ENCODE measurements at regions not wholly inside any gene's neighbourhood (a gene's known extent, or its start where the extent isn't known, plus 50 kb on each side); places are given as distances from the start of the nearest gene placed in this dataset.
A peak's percentile ranks its signal among the peaks of the same experiment; 100 is the strongest.

GRCh38 chr7:86243171-86243570, 400.5 kb upstream of the GRM3 start:
- DNase-seq, result no peak
- in situ Hi-C loops (cut with HindIII; ENCODE audit: low pct_ligation_motif_present, low pct_unique_long_range_greater_than_20kb, low sequenced_read_pairs), result no loop called here

DNA sequence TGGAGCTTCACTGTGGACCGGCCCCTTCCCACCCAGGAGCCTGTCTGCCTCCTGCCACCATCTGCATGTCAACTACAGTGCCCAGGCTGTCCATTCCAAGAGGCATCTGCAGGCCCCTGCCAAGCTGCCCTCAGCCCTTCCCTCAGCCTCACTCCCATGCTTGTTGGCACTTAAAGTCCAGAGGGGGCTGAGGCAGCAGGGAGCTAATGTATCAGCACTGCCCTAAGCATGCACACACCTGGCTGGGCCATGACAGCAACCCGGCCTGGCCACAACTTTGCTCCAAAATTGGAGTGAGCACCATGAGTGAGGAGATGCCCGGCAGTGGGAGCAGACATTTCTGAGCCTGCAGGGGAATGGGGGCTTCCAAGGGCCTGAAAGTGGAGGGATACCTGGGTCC, 417.5 kb upstream of the GRM3 start:
- in situ Hi-C loops (cut with HindIII; ENCODE audit: low pct_ligation_motif_present, low pct_unique_long_range_greater_than_20kb, low sequenced_read_pairs), result no loop called here
- no peak for DNase-seq

GRCh38 chr7:86222806-86223205, 420.9 kb upstream of the GRM3 start:
- in situ Hi-C loops (cut with HindIII; ENCODE audit: low pct_ligation_motif_present, low pct_unique_long_range_greater_than_20kb, low sequenced_read_pairs), result no loop called here
- no peak for DNase-seq

DNA sequence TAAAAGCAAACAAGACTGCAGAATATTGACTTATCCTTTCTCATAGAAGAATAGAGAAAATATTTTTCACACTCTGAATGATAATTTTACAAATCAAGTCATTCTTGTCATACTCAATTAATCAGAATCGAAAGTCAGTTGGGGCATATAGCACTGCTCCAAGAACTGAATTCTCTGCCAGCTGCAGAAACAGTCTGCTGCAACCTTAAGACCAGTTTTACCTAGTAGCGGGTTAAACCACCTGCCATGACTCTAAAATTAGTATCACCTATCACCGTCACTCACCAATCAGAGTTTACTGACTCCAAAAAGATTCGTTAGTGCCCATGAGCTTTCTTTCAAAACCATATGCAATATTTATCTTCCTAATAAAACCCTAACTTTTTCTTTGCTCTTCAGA, 429.0 kb upstream of the GRM3 start:
- in situ Hi-C loops (cut with HindIII; ENCODE audit: low pct_ligation_motif_present, low pct_unique_long_range_greater_than_20kb, low sequenced_read_pairs), result no loop called here
- no peak for DNase-seq

GRCh38 chr7:86212976-86213375, 430.7 kb upstream of the GRM3 start:
- DNase-seq, result no peak
- in situ Hi-C loops (cut with HindIII; ENCODE audit: low pct_ligation_motif_present, low pct_unique_long_range_greater_than_20kb, low sequenced_read_pairs), result no loop called here

GRCh38 chr7:86209036-86209435, 434.7 kb upstream of the GRM3 start:
- in situ Hi-C loops (cut with HindIII; ENCODE audit: low pct_ligation_motif_present, low pct_unique_long_range_greater_than_20kb, low sequenced_read_pairs), result no loop called here
- DNase-seq, result no peak

GRCh38 chr7:86207740-86208139, 436.0 kb upstream of the GRM3 start:
- no peak for DNase-seq
- in situ Hi-C loops (cut with HindIII; ENCODE audit: low pct_ligation_motif_present, low pct_unique_long_range_greater_than_20kb, low sequenced_read_pairs), result no loop called here

GRCh38 chr7:86202833-86203232, 440.9 kb upstream of the GRM3 start:
- no peak for DNase-seq
- in situ Hi-C loops (cut with HindIII; ENCODE audit: low pct_ligation_motif_present, low pct_unique_long_range_greater_than_20kb, low sequenced_read_pairs), result no loop called here

DNA sequence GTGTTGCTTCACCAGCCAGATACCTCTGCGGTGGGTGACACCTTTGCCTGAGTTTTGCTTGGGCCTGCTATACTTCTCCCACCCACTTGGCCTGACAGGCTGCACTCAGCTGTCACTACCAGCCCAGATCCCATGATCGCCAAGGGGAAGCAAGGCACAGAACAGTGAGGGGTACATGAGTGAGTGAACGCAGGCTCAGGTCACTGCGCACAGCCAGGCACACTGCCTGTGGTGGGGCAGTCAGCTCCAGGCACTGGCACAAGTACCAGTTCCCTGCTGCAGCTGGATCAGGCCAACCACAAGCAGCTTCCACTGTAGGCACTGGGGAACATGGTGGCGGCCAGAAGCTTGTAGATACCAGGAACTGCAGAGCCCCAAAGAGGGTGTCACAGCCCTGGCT, 441.9 kb upstream of the GRM3 start:
- in situ Hi-C loops (cut with HindIII; ENCODE audit: low pct_ligation_motif_present, low pct_unique_long_range_greater_than_20kb, low sequenced_read_pairs), result no loop called here

DNA sequence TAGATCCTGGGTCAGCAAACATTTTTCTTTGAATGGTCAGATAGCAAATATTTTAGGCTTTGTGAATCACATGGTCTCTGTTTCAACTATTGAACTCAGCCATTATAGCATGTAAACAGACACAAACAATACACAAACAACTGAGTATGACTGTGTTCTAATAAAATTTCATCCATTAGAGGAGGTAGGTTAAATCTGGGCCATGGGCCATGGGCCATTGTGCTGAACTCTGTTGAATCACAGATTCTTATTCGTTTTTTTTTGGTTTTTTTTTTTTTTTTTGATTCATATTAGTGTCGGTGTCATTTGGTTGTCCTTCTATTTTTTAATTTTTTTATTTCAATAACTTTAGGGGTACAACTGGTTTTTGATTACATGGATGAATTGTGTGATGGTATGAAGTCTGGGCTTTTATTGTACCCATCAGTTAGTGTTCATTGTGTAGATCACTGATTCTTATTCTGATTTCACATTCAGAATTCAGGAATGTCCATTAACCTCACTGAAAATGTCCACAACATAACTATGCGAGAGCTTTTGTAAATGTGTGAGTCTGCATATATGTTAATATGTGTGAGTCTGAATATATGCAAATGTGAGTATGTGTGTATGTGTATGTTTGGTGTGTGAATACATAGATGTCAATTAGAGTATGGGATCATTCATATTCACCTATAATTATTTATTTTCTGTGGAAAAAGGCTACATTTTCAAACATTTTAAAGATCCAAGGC, 443.7 kb upstream of the GRM3 start:
- no peak for DNase-seq
- in situ Hi-C loops (cut with HindIII; ENCODE audit: low pct_ligation_motif_present, low pct_unique_long_range_greater_than_20kb, low sequenced_read_pairs), result no loop called here

More for the DNA sequence above, 441.9 kb upstream of the GRM3 start:
- DNase-seq, result no peak

DNA sequence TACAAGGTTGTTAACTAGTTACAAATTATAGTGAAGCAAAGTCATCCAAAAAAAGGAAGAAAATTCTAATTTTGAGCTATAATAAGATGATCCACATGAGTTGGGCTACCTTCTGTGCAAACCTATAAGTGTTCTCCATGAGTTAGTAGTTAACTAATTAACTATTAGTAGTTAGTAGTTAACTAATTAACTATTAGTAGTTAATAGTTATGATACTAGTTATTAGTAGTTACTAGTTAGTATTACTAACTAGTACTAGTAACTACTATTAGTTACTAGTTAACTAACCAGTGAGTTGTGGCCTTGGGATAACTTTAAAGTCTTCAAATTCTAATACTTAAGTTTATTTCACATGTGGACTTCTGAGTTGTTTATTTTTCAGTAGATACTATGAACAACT, 453.4 kb upstream of the GRM3 start:
- DNase-seq, result no peak
- in situ Hi-C loops (cut with HindIII; ENCODE audit: low pct_ligation_motif_present, low pct_unique_long_range_greater_than_20kb, low sequenced_read_pairs), result no loop called here

GRCh38 chr7:86181474-86181873, 462.2 kb upstream of the GRM3 start:
- no peak for DNase-seq
- in situ Hi-C loops (cut with HindIII; ENCODE audit: low pct_ligation_motif_present, low pct_unique_long_range_greater_than_20kb, low sequenced_read_pairs), result no loop called here

DNA sequence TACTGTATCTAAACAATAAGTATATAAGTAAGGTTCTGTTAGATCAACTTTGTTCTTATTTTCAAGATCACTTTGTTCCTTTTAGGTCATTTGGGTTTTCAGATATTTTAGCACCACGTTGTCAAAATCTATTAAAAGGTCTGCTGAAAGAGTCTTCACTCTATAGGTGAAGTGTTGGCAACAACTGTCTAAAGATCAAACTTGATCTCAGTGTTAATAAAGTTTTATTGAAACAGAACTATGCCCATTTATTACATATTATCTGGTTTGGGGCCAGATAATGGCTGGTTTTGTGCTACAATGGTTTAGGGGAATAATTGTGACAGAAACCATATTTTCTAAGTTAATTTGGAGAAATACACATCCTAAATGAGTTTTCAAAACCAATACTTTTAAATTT, 478.9 kb upstream of the GRM3 start:
- in situ Hi-C loops (cut with HindIII; ENCODE audit: low pct_ligation_motif_present, low pct_unique_long_range_greater_than_20kb, low sequenced_read_pairs), result no loop called here
- DNase-seq, result no peak

DNA sequence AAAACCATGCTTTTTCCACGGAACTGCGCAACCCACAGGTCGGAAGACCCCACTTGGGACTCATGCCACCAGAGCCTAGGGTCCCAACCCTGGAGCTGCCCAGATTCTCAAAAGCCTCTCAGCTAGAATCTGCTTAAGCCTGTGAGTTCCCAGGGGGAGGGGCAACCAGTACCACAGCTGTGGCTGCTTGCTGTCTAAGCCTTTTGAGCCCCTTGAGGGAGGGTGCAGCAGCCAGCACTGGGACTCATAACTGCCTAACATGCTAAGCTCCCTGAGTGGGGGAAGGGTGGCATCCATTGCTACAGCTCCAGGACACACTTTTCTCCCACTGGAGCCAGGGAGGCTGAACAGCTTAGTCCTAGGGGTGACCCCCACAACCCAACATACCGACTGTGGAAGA, 485.6 kb upstream of the GRM3 start:
- no peak for DNase-seq
- in situ Hi-C loops (cut with HindIII; ENCODE audit: low pct_ligation_motif_present, low pct_unique_long_range_greater_than_20kb, low sequenced_read_pairs), result no loop called here

DNA sequence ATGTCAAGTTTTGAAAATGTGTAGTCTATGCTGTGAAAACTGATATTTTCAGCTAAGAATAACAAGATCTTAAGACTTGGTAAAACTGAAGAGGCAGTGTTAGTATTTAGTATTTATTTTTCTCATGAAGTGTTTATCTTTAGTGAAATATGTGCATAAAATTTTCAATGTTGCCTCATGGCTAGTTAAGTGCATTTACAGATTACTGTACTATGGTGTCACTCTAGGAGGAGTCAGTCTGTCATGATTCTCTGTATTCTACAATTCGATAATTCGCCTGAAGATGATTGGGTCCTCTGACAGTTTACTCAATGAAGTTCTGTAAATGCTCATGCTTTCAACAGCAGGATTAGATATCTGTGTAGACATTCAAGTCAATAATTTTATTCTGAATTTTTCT, 488.1 kb upstream of the GRM3 start:
- no peak for DNase-seq
- in situ Hi-C loops (cut with HindIII; ENCODE audit: low pct_ligation_motif_present, low pct_unique_long_range_greater_than_20kb, low sequenced_read_pairs), result no loop called here

GRCh38 chr7:86152926-86153325, 490.8 kb upstream of the GRM3 start:
- in situ Hi-C loops (cut with HindIII; ENCODE audit: low pct_ligation_motif_present, low pct_unique_long_range_greater_than_20kb, low sequenced_read_pairs), result no loop called here

GRCh38 chr7:86149024-86149665, 494.6 kb upstream of the GRM3 start:
- in situ Hi-C loops (cut with HindIII; ENCODE audit: low pct_ligation_motif_present, low pct_unique_long_range_greater_than_20kb, low sequenced_read_pairs), result no loop called here
- peak; percentile 3 for DNase-seq

More at GRCh38 chr7:86152926-86153325, 490.8 kb upstream of the GRM3 start:
- no peak for DNase-seq

- DNase-seq, result no peak
- in situ Hi-C loops (cut with HindIII; ENCODE audit: low pct_ligation_motif_present, low pct_unique_long_range_greater_than_20kb, low sequenced_read_pairs), result no loop called here
Observed at GRCh38 chr7:86148501-86148900, 495.2 kb upstream of the GRM3 start.

DNA sequence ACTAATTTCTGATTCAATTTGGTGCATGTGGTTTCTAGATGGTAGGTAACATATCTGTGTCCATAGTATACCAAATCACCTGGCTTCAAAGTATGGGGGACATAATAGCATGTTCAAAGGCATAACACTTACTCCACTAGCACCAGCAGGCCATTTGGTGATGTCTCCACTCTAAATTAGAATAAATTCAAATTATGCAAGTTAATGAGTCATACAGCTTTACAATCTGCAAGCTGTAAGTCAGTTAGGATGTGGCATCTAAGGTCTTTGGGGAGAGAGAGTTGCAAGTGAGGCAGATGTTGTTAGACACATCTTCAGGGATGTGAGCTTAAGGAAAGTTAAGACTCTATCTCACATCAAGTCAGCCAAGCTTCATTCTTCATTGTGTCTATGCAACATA, 506.4 kb upstream of the GRM3 start:
- DNase-seq, result no peak
- in situ Hi-C loops (cut with HindIII; ENCODE audit: low pct_ligation_motif_present, low pct_unique_long_range_greater_than_20kb, low sequenced_read_pairs), result no loop called here

DNA sequence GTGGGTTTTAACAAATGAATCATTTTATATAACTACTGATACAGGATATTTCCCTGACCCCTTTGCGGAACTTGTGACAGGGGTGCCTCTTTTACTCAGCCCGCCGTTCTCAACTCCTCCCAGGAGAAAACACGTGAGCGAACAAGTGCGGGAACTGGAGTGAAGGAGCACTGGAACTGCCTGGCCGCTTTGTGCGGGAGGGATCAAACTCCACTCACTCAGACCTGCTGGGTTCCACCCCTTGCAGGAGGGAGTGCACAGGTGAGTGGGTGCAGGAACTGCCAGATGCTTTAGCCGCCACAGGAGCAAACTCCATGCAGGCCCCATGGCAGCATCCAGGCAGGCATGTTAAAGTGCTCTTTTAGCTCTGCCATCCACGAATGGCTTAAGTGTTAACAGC, 513.4 kb upstream of the GRM3 start:
- no peak for DNase-seq
- in situ Hi-C loops (cut with HindIII; ENCODE audit: low pct_ligation_motif_present, low pct_unique_long_range_greater_than_20kb, low sequenced_read_pairs), result no loop called here
